ENCODE measurements at regions not wholly inside any gene's neighbourhood (a gene's known extent, or its start where the extent isn't known, plus 50 kb on each side); places are given as distances from the start of the nearest gene placed in this dataset.
A peak's percentile ranks its signal among the peaks of the same experiment; 100 is the strongest.

DNA sequence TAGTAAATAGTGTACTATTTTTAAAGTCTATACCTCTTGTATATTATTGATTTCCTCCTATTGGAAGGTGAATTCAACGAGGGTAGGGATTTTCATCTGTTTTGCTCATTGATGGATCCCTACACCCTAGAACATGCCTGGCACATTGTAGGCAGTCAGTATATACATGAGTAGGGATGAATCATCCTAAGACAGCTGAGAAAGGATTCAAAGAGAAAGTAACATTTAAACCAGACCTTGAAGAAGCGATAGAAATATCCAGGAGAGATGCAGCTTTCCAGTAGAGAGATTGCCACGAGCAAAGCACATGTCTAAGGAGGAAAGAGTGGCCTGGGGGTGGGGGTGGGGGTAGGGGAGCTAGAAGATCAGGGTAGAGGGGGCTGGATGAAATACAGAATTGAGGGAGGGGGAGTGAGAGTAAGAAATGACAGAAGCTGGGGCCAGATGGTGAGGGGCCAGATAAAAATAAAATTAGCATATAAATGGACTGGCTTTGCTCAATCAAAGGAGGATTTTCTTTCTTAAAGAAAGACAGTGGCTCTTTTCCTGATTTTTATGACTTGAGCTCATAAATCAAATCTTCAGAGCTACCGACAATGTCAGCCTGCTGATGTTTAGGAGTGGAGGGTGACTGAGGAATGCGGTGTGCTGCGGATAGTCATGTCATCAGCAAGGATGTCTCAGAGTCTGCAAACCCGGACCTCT is 168.2 kb downstream of the SAMD5 start:
- H3K9me3 ChIP-seq (ENCODE audit: control insufficient read depth, low read length) = no peaks in the 10 kb centered on the region
- H3K27me3 Mint-ChIP-seq (ENCODE audit: insufficient read depth) = peaks cover 4% of the 10 kb centered on the region
- H3K27me3 ChIP-seq (ENCODE audit: control insufficient read depth, insufficient read depth, low read length, poor library complexity, severe bottlenecking) = no peaks in the 10 kb centered on the region
- H3K4me1 Mint-ChIP-seq = peaks cover 13% of the 10 kb centered on the region
- DNase-seq = no peak
- no peaks in the 10 kb centered on the region for H3K4me1 ChIP-seq (ENCODE audit: control insufficient read depth, insufficient read depth, low read length)
- peak overlapping the region; percentile 57 for H3K27ac ChIP-seq (ENCODE audit: low read depth, low read length)
- H3K36me3 ChIP-seq (ENCODE audit: control insufficient read depth, insufficient read depth, low read length) = no peaks in the 10 kb centered on the region
- TF ChIP-seq, protein P1, sequence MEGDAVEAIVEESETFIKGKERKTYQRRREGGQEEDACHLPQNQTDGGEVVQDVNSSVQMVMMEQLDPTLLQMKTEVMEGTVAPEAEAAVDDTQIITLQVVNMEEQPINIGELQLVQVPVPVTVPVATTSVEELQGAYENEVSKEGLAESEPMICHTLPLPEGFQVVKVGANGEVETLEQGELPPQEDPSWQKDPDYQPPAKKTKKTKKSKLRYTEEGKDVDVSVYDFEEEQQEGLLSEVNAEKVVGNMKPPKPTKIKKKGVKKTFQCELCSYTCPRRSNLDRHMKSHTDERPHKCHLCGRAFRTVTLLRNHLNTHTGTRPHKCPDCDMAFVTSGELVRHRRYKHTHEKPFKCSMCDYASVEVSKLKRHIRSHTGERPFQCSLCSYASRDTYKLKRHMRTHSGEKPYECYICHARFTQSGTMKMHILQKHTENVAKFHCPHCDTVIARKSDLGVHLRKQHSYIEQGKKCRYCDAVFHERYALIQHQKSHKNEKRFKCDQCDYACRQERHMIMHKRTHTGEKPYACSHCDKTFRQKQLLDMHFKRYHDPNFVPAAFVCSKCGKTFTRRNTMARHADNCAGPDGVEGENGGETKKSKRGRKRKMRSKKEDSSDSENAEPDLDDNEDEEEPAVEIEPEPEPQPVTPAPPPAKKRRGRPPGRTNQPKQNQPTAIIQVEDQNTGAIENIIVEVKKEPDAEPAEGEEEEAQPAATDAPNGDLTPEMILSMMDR (conservative IDR thresholded peaks at IDR 0.05) = no peak
- no peaks in the 10 kb centered on the region for H3K36me3 Mint-ChIP-seq (ENCODE audit: low read depth)
- H3K27ac Mint-ChIP-seq = no peak overlapping the region
- 80 to 85% methylated on average over 4 to 7 of the region's 7 CpGs for WGBS, 2 experiments (ENCODE audit: insufficient coverage in 1 of 2, insufficient read length in 1 of 2)
- H3K9ac ChIP-seq (ENCODE audit: extremely low read depth, low read length, poor library complexity, severe bottlenecking) = no peak overlapping the region
- no peaks in the 10 kb centered on the region for H3K9me3 Mint-ChIP-seq
- H3K4me3 Mint-ChIP-seq = no peak overlapping the region
- H3K4me3 ChIP-seq (ENCODE audit: low read length) = no peak overlapping the region

DNA sequence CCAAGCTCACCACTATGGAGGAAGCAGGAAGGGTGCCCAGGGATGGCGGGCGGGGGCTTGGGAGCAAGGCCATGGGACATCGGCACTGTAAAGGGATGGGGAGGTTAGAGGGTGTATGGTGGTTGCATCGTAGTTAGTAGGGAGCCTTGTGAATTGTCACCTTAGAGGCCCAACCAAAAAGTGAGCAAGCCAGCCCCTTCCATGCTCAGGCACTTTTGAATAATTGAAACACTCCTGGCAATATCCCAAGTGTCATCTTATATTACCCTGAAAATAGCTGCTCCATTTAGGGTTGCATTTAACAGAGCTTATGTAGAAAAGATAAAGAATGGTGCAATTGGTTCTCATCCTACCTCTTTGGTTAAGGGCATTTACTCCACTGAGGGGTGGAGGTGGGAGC is 169.2 kb downstream of the SAMD5 start:
- Mint-ChIP-seq H3K9me3 (no peaks in the 10 kb centered on the region), H3K36me3 (ENCODE audit: low read depth) (no peaks in the 10 kb centered on the region), H3K27me3 (ENCODE audit: insufficient read depth) (peaks cover 4% of the 10 kb centered on the region), H3K27ac (no peak overlapping the region), H3K4me3 (no peak overlapping the region), H3K4me1 (peaks cover 13% of the 10 kb centered on the region)
- TF ChIP-seq, protein P1 (conservative IDR thresholded peaks at IDR 0.05) = no peak
- Histone ChIP-seq H3K27ac (ENCODE audit: low read depth, low read length) (no peak overlapping the region), H3K4me3 (ENCODE audit: low read length) (no peak overlapping the region), H3K9me3 (ENCODE audit: control insufficient read depth, low read length) (no peaks in the 10 kb centered on the region), H3K4me1 (ENCODE audit: control insufficient read depth, insufficient read depth, low read length) (no peaks in the 10 kb centered on the region), H3K27me3 (ENCODE audit: control insufficient read depth, insufficient read depth, low read length, poor library complexity, severe bottlenecking) (no peaks in the 10 kb centered on the region), H3K9ac (ENCODE audit: extremely low read depth, low read length, poor library complexity, severe bottlenecking) (no peak overlapping the region), H3K36me3 (ENCODE audit: control insufficient read depth, insufficient read depth, low read length) (no peaks in the 10 kb centered on the region)
- WGBS, 2 experiments (ENCODE audit: insufficient coverage in 1 of 2, insufficient read length in 1 of 2) = 44 to 74% methylated on average over 2 to 4 of the region's 4 CpGs
- no peak for DNase-seq

GRCh38 chr6:147678253-147678652 is 169.8 kb downstream of the SAMD5 start:
- Histone ChIP-seq H3K9me3 (ENCODE audit: control insufficient read depth, low read length) (no peaks in the 10 kb centered on the region), H3K27me3 (ENCODE audit: control insufficient read depth, insufficient read depth, low read length, poor library complexity, severe bottlenecking) (no peaks in the 10 kb centered on the region), H3K4me1 (ENCODE audit: control insufficient read depth, insufficient read depth, low read length) (no peaks in the 10 kb centered on the region), H3K27ac (ENCODE audit: low read depth, low read length) (no peak overlapping the region), H3K36me3 (ENCODE audit: control insufficient read depth, insufficient read depth, low read length) (no peaks in the 10 kb centered on the region), H3K9ac (ENCODE audit: extremely low read depth, low read length, poor library complexity, severe bottlenecking) (no peak overlapping the region), H3K4me3 (ENCODE audit: low read length) (no peak overlapping the region)
- no peak for DNase-seq
- Mint-ChIP-seq H3K4me1 (peaks cover 13% of the 10 kb centered on the region), H3K36me3 (ENCODE audit: low read depth) (no peaks in the 10 kb centered on the region), H3K27me3 (ENCODE audit: insufficient read depth) (peaks cover 4% of the 10 kb centered on the region), H3K27ac (no peak overlapping the region), H3K4me3 (no peak overlapping the region), H3K9me3 (no peaks in the 10 kb centered on the region)
- TF ChIP-seq, protein P1 (conservative IDR thresholded peaks at IDR 0.05) = no peak
- 100% methylated on average over 1 of the region's 1 CpG; no CpG with 5 or more reads in 1 of the 2 experiments for WGBS, 2 experiments (ENCODE audit: insufficient coverage in 1 of 2, insufficient read length in 1 of 2)

Data from endodermal cell (in vitro differentiated cells).